PC-9 (cell line): ENCODE measurements at regions not wholly inside any gene's neighbourhood (a gene's known extent, or its start where the extent isn't known, plus 50 kb on each side); places are given as distances from the start of the nearest gene placed in this dataset.

Experiments
- EZH2 ChIP-seq: fragments of 200-600 bp; sonication (generic); IDR thresholded peaks from 2 replicates; pipeline ENCODE4 v1.8.0; 2017; ENCODE audit warnings: antibody characterized with exemption, low read depth
- TF ChIP-seq, protein P1 (sequence below): fragments of 200-600 bp; sonication (generic); conservative IDR thresholded peaks from 2 replicates; pipeline ENCODE4 v1.6.1; 2017; ENCODE audit warnings: mixed run types, antibody characterized with exemption, mild to moderate bottlenecking, moderate library complexity

GRCh38 chr1:182217967-182218366, 156.5 kb upstream of the ZNF648 start:
- TF ChIP-seq, protein P1, sequence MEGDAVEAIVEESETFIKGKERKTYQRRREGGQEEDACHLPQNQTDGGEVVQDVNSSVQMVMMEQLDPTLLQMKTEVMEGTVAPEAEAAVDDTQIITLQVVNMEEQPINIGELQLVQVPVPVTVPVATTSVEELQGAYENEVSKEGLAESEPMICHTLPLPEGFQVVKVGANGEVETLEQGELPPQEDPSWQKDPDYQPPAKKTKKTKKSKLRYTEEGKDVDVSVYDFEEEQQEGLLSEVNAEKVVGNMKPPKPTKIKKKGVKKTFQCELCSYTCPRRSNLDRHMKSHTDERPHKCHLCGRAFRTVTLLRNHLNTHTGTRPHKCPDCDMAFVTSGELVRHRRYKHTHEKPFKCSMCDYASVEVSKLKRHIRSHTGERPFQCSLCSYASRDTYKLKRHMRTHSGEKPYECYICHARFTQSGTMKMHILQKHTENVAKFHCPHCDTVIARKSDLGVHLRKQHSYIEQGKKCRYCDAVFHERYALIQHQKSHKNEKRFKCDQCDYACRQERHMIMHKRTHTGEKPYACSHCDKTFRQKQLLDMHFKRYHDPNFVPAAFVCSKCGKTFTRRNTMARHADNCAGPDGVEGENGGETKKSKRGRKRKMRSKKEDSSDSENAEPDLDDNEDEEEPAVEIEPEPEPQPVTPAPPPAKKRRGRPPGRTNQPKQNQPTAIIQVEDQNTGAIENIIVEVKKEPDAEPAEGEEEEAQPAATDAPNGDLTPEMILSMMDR = no peak
- no peak for TF ChIP-seq EZH2
